ENCODE measurements at regions not wholly inside any gene's neighbourhood (a gene's known extent, or its start where the extent isn't known, plus 50 kb on each side); places are given as distances from the start of the nearest gene placed in this dataset.

- TF ChIP-seq REST (IDR thresholded peaks at IDR 0.05; ENCODE audit: insufficient read depth in 1 of 2, low read depth in 2 of 2, low read length in 1 of 2): no peak
- TF ChIP-seq TCF7L2 (IDR thresholded peaks at IDR 0.05; ENCODE audit: low read depth, low read length): no peak
- no peak for TF ChIP-seq CTCF (IDR thresholded peaks at IDR 0.05)
- TF ChIP-seq SIN3A (IDR thresholded peaks at IDR 0.05; ENCODE audit: borderline replicate concordance, insufficient read depth, low read depth, low read length): no peak
- TF ChIP-seq POLR2AphosphoS5 (IDR thresholded peaks at IDR 0.05; ENCODE audit: low read depth, low read length): no peak
- DNase-seq (ENCODE audit: low read depth, low spot score) (no peak), ATAC-seq (no peak)
- no peak overlapping the region for H3K27ac ChIP-seq (ENCODE audit: low read length)
- in situ Hi-C loops (cut with HindIII; ENCODE audit: low pct_unique_long_range_greater_than_20kb, low sequenced_read_pairs): no loop called here
- no peaks in the 10 kb centered on the region for H3K4me1 ChIP-seq (ENCODE audit: control insufficient read depth, insufficient read depth, low read length)
- H3K9me3 ChIP-seq (ENCODE audit: control insufficient read depth, insufficient read depth, low read depth, low read length): no peaks in the 10 kb centered on the region
- H3K4me3 ChIP-seq (ENCODE audit: low read depth in 2 of 2, low read length in 2 of 2): no peak overlapping the region
- H3K36me3 ChIP-seq (ENCODE audit: control insufficient read depth, insufficient read depth, low read length): no peaks in the 10 kb centered on the region
- no TSS peak for BruUV-seq (replicated peaks)
- H3K27me3 ChIP-seq (ENCODE audit: control insufficient read depth, insufficient read depth, low read length): no peaks in the 10 kb centered on the region
- CTCF ChIA-PET: no interaction called here
- POLR2A ChIA-PET: no interaction called here
- intact Hi-C loops (cut with micrococcal nuclease; ENCODE audit: unreplicated experiment): no loop called here
Observed at GRCh38 chr2:103208916-103209315, 447.1 kb downstream of the TMEM182 start.

- in situ Hi-C loops (cut with HindIII; ENCODE audit: low pct_unique_long_range_greater_than_20kb, low sequenced_read_pairs): no loop called here
Observed at GRCh38 chr2:103213028-103213542, 451.3 kb downstream of the TMEM182 start.

More at GRCh38 chr2:103213028-103213542, 451.3 kb downstream of the TMEM182 start:
- H3K27ac ChIP-seq (ENCODE audit: low read length): no peak overlapping the region
- no TSS peak for BruUV-seq (replicated peaks)
- no peak for TF ChIP-seq POLR2AphosphoS5 (IDR thresholded peaks at IDR 0.05; ENCODE audit: low read depth, low read length)
- no peak for TF ChIP-seq SIN3A (IDR thresholded peaks at IDR 0.05; ENCODE audit: borderline replicate concordance, insufficient read depth, low read depth, low read length)
- no peak for TF ChIP-seq TCF7L2 (IDR thresholded peaks at IDR 0.05; ENCODE audit: low read depth, low read length)
- TF ChIP-seq REST (IDR thresholded peaks at IDR 0.05; ENCODE audit: insufficient read depth in 1 of 2, low read depth in 2 of 2, low read length in 1 of 2): no peak
- no peak for TF ChIP-seq CTCF (IDR thresholded peaks at IDR 0.05)
- intact Hi-C loops (cut with micrococcal nuclease; ENCODE audit: unreplicated experiment): no loop called here
- DNase-seq (ENCODE audit: low read depth, low spot score) (no peak), ATAC-seq (no peak)
- H3K36me3 ChIP-seq (ENCODE audit: control insufficient read depth, insufficient read depth, low read length): no peaks in the 10 kb centered on the region
- no peak overlapping the region for H3K4me3 ChIP-seq (ENCODE audit: low read depth in 2 of 2, low read length in 2 of 2)
- POLR2A ChIA-PET: no interaction called here
- H3K9me3 ChIP-seq (ENCODE audit: control insufficient read depth, insufficient read depth, low read depth, low read length): no peaks in the 10 kb centered on the region
- CTCF ChIA-PET: no interaction called here
- no peaks in the 10 kb centered on the region for H3K27me3 ChIP-seq (ENCODE audit: control insufficient read depth, insufficient read depth, low read length)
- no peaks in the 10 kb centered on the region for H3K4me1 ChIP-seq (ENCODE audit: control insufficient read depth, insufficient read depth, low read length)

Measured in Panc1 (cell line).